CD14-positive monocyte (primary cell): ENCODE measurements at regions not wholly inside any gene's neighbourhood (a gene's known extent, or its start where the extent isn't known, plus 50 kb on each side); places are given as distances from the start of the nearest gene placed in this dataset.

Source experiments
- DNase-seq, 3 donors: peaks; one replicate each; pipeline ENCODE4 v3.0.0-alpha.2; 2011 to 2022
- H2AFZ ChIP-seq: 2 replicates; pipeline ENCODE4 v1.6.0; 2012; ENCODE audit warnings: mild to moderate bottlenecking, low read depth, low read length, inconsistent platforms; ENCODE audit not compliant: insufficient read depth, poor library complexity, severe bottlenecking
- H3K27ac ChIP-seq, 2 donors: 1 replicate in 1 of 2; 2 replicates in 1 of 2; pipeline ENCODE4 v1.5.1; 2012 to 2013; ENCODE audit warnings: low read length in 2 of 2, control low read depth in 1 of 2, inconsistent platforms in 1 of 2, low read depth in 1 of 2, mild to moderate bottlenecking in 1 of 2
- H3K27me3 ChIP-seq, 2 donors: one replicate each; pipeline versions ENCODE4 v1.6.0 to v1.6.1; 2011 to 2013; ENCODE audit warnings: low read length in 2 of 2; ENCODE audit not compliant: control insufficient read depth in 2 of 2, insufficient read depth in 2 of 2
- H3K36me3 ChIP-seq, 2 donors: replicated peaks in 1 of 2; 1 replicate in 1 of 2; 2 replicates in 1 of 2; pipeline versions ENCODE4 v1.5.1 to v1.6.1; 2012 to 2013; ENCODE audit warnings: low read length in 2 of 2, control low read depth in 1 of 2, inconsistent platforms in 1 of 2, mild to moderate bottlenecking in 1 of 2; ENCODE audit not compliant: insufficient read depth in 2 of 2, control insufficient read depth in 1 of 2
- H3K4me1 ChIP-seq, 2 donors: 1 replicate in 1 of 2; 2 replicates in 1 of 2; pipeline versions ENCODE4 v1.5.1 to v1.6.1; 2012 to 2013; ENCODE audit warnings: low read length in 2 of 2, control low read depth in 1 of 2, inconsistent platforms in 1 of 2, mild to moderate bottlenecking in 1 of 2, moderate library complexity in 1 of 2; ENCODE audit not compliant: insufficient read depth in 2 of 2, control insufficient read depth in 1 of 2
- H3K4me2 ChIP-seq: replicated peaks from 2 replicates; pipeline ENCODE3; 2012; ENCODE audit warnings: low read length, moderate library complexity, mild to moderate bottlenecking; ENCODE audit not compliant: poor library complexity, severe bottlenecking; ENCODE audit errors: extremely low read depth
- H3K4me3 ChIP-seq, 3 experiments: fragments of 200-600 bp in 1 of 3; sonication (generic) in 1 of 3; replicated peaks in 1 of 3; 1 replicate in 2 of 3; 2 replicates in 1 of 3; pipeline ENCODE4 v1.5.1; 2011 to 2013; ENCODE audit warnings: low read length in 3 of 3, mild to moderate bottlenecking in 3 of 3, control low read depth in 2 of 3, low read depth in 2 of 3, inconsistent platforms in 1 of 3, moderate library complexity in 1 of 3
- H3K79me2 ChIP-seq: 2 replicates; pipeline ENCODE4 v1.6.0; 2012; ENCODE audit warnings: mild to moderate bottlenecking, control low read depth, inconsistent platforms, low read length, moderate library complexity; ENCODE audit not compliant: insufficient read depth
- H3K9ac ChIP-seq: 2 replicates; pipeline ENCODE4 v1.6.0; 2017; ENCODE audit warnings: low read length, mild to moderate bottlenecking; ENCODE audit not compliant: insufficient read depth, poor library complexity, severe bottlenecking
- H3K9me3 ChIP-seq, 2 donors: replicated peaks in 1 of 2; 1 replicate in 1 of 2; 2 replicates in 1 of 2; pipeline versions ENCODE4 v1.5.1 to v1.6.1; 2012 to 2013; ENCODE audit warnings: low read length in 2 of 2, control low read depth in 1 of 2; ENCODE audit not compliant: control insufficient read depth in 1 of 2, insufficient read depth in 1 of 2
- H4K20me1 ChIP-seq: 2 replicates; pipeline ENCODE4 v1.6.0; 2012; ENCODE audit warnings: mild to moderate bottlenecking, low read length, control low read depth, moderate library complexity; ENCODE audit not compliant: insufficient read depth
- H3K27ac Mint-ChIP-seq, 7 donors: one replicate each; pipeline ENCODE4 v1.8.0; 2020; ENCODE audit warnings: mild to moderate bottlenecking in 7 of 7, mixed read lengths in 7 of 7, moderate library complexity in 6 of 7, inconsistent platforms in 2 of 7
- H3K27me3 Mint-ChIP-seq, 3 donors: one replicate each; pipeline ENCODE4 v1.8.0; 2021 to 2022; ENCODE audit warnings: low read depth in 3 of 3, mild to moderate bottlenecking in 3 of 3, mixed read lengths in 3 of 3, moderate library complexity in 3 of 3, inconsistent platforms in 1 of 3
- H3K36me3 Mint-ChIP-seq, 2 donors: one replicate each; pipeline ENCODE4 v1.8.0; 2020; ENCODE audit warnings: mixed read lengths in 2 of 2, inconsistent platforms in 1 of 2, mild to moderate bottlenecking in 1 of 2
- H3K4me1 Mint-ChIP-seq: one replicate; pipeline ENCODE4 v1.8.0; 2020; ENCODE audit warnings: mild to moderate bottlenecking, mixed read lengths
- H3K4me3 Mint-ChIP-seq, 2 donors: one replicate each; pipeline ENCODE4 v1.8.0; 2020; ENCODE audit warnings: mild to moderate bottlenecking in 2 of 2, mixed read lengths in 2 of 2, moderate library complexity in 1 of 2
- H3K9me3 Mint-ChIP-seq, 7 donors: one replicate each; pipeline ENCODE4 v1.8.0; 2020 to 2022; ENCODE audit warnings: mixed read lengths in 7 of 7, mild to moderate bottlenecking in 6 of 7, moderate library complexity in 6 of 7, inconsistent platforms in 2 of 7
- CTCF ChIP-seq: fragments of 200-600 bp; IDR thresholded peaks from one replicate; pipeline ENCODE4 v1.8.0; 2022; ENCODE audit warnings: antibody characterized with exemption, mild to moderate bottlenecking
- WGBS: methylation state at CpG from one replicate; pipeline ENCODE4 v1.1.5; 2013; ENCODE audit warnings: missing lambda C conversion rate; ENCODE audit not compliant: insufficient coverage; 5-methylcytosine and 5-hydroxymethylcytosine counted together
- intact Hi-C, 2 donors: fragments of 100-400 bp; cut with micrococcal nuclease; formaldehyde crosslinking; loops; one replicate each; pipeline versions ENCODE4 v1.15.0 to v1.15.1; 2023

- Histone ChIP-seq H3K4me2 (no peak overlapping the region), H2AFZ (no peak overlapping the region), H4K20me1 (no peaks in the 10 kb centered on the region), H3K36me3 (no peaks in the 10 kb centered on the region), H3K4me3 (no peak overlapping the region), H3K9ac (no peak overlapping the region), H3K27me3 (peaks cover 0 to 2% of the 10 kb centered on the region in 2 donors), H3K9me3 (peaks cover 3 to 4% of the 10 kb centered on the region in 2 donors), H3K79me2 (no peaks in the 10 kb centered on the region), H3K4me1 (no peaks in the 10 kb centered on the region), H3K27ac (no peak overlapping the region)
- Mint-ChIP-seq H3K9me3 (peaks cover 0 to 16% (median 0%) of the 10 kb centered on the region in 7 donors), H3K27me3 (peaks cover 7 to 9% (median 7%) of the 10 kb centered on the region in 3 donors), H3K4me3 (no peak overlapping the region), H3K4me1 (no peaks in the 10 kb centered on the region), H3K36me3 (no peaks in the 10 kb centered on the region), H3K27ac (no peak overlapping the region)
- intact Hi-C loops = no loop called here
- no peak for TF ChIP-seq CTCF
- no CpG with 5 or more reads among the region's 1 CpG for WGBS
- no peak for DNase-seq
Observed at GRCh38 chr20:56798634-56799033, 169.5 kb downstream of the TFAP2C start.

GRCh38 chr20:56799187-56799586 is 170.1 kb downstream of the TFAP2C start:
- Histone ChIP-seq H3K9me3 (peaks cover 3 to 4% of the 10 kb centered on the region in 2 donors), H3K36me3 (no peaks in the 10 kb centered on the region), H3K9ac (no peak overlapping the region), H3K27ac (no peak overlapping the region), H3K4me3 (no peak overlapping the region), H3K79me2 (no peaks in the 10 kb centered on the region), H2AFZ (no peak overlapping the region), H3K4me1 (no peaks in the 10 kb centered on the region), H3K27me3 (peaks cover 0 to 2% of the 10 kb centered on the region in 2 donors), H3K4me2 (no peak overlapping the region), H4K20me1 (no peaks in the 10 kb centered on the region)
- Mint-ChIP-seq H3K4me1 (no peaks in the 10 kb centered on the region), H3K4me3 (no peak overlapping the region), H3K9me3 (peaks cover 0 to 16% (median 0%) of the 10 kb centered on the region in 7 donors), H3K27ac (no peak overlapping the region), H3K27me3 (peaks cover 6 to 9% (median 7%) of the 10 kb centered on the region in 3 donors), H3K36me3 (no peaks in the 10 kb centered on the region)
- WGBS = no CpG with 5 or more reads among the region's 2 CpGs
- intact Hi-C loops = no loop called here
- no peak for TF ChIP-seq CTCF
- DNase-seq = no peak
